ENCODE measurements at regions not wholly inside any gene's neighbourhood (a gene's known extent, or its start where the extent isn't known, plus 50 kb on each side); places are given as distances from the start of the nearest gene placed in this dataset.

DNA sequence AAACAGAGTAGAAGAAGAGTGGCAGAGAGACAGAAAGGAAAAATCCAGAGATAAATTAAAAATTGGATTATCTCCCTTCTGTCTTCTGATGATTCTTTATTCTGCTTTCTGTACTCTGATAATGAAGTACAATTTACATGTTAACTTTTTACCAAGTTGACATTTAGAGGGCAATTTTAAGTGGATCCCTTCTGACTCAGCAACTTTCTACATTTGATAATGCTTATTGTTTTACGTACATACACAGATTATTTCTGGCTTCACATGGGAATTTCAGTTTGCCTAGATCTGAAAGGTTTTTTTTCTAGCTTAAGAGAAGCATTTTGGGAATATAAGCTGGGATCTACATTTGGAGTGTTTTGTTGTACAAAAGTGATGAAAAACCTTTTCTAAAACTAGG is 491.3 kb downstream of the OTOL1 start:
- no peak overlapping the region for H3K27ac ChIP-seq
- H3K4me3 ChIP-seq, result no peak overlapping the region
- no peak for ATAC-seq (replicated peaks in 6 of 8)
- in situ Hi-C loops (cut with MboI; ENCODE audit: low pct_unique_long_range_greater_than_20kb in 2 of 9, low sequenced_read_pairs in 9 of 9, unreplicated experiment in 9 of 9), result no loop called here
- WGBS, 10 experiments, result 43 to 100% (median 95%) methylated on average over 1 of the region's 1 CpG
- H3K4me1 ChIP-seq (replicated peaks in 1 of 2), result no peaks in the 10 kb centered on the region

- Histone ChIP-seq H3K27ac (no peak overlapping the region), H3K4me3 (no peak overlapping the region), H3K4me1 (replicated peaks in 1 of 2) (no peaks in the 10 kb centered on the region)
- no peak for ATAC-seq (replicated peaks in 6 of 8)
- 83 to 100% (median 92%) methylated on average over 1 of the region's 1 CpG; no CpG with 5 or more reads in 6 of the 10 experiments for WGBS, 10 experiments
- in situ Hi-C loops (cut with MboI; ENCODE audit: low pct_unique_long_range_greater_than_20kb in 2 of 9, low sequenced_read_pairs in 9 of 9, unreplicated experiment in 9 of 9), result no loop called here
These were observed 492.4 kb downstream of the OTOL1 start for GRCh38 chr3:161989012-161989411.

GRCh38 chr3:161990036-161990435 is 493.4 kb downstream of the OTOL1 start:
- Histone ChIP-seq H3K27ac (no peak overlapping the region), H3K4me1 (replicated peaks in 1 of 2) (no peaks in the 10 kb centered on the region), H3K4me3 (no peak overlapping the region)
- no peak for ATAC-seq (replicated peaks in 6 of 8)
- WGBS, 10 experiments, result 31 to 100% (median 89%) methylated on average over 1 to 3 of the region's 3 CpGs; no CpG with 5 or more reads in 2 of the 10 experiments
- in situ Hi-C loops (cut with MboI; ENCODE audit: low pct_unique_long_range_greater_than_20kb in 2 of 9, low sequenced_read_pairs in 9 of 9, unreplicated experiment in 9 of 9), result no loop called here

- no peak overlapping the region for H3K27ac ChIP-seq
- no peaks in the 10 kb centered on the region for H3K4me1 ChIP-seq (replicated peaks in 1 of 2)
- in situ Hi-C loops (cut with MboI; ENCODE audit: low pct_unique_long_range_greater_than_20kb in 2 of 9, low sequenced_read_pairs in 9 of 9, unreplicated experiment in 9 of 9), result no loop called here
- peak in 2 of 8 experiments; percentile 22 to 25 for ATAC-seq (replicated peaks in 6 of 8)
- WGBS, 10 experiments, result 55 to 100% (median 90%) methylated on average over 3 to 4 of the region's 4 CpGs; no CpG with 5 or more reads in 1 of the 10 experiments
- H3K4me3 ChIP-seq, result no peak overlapping the region
These were observed 495.4 kb downstream of the OTOL1 start for GRCh38 chr3:161991901-161992540.

DNA sequence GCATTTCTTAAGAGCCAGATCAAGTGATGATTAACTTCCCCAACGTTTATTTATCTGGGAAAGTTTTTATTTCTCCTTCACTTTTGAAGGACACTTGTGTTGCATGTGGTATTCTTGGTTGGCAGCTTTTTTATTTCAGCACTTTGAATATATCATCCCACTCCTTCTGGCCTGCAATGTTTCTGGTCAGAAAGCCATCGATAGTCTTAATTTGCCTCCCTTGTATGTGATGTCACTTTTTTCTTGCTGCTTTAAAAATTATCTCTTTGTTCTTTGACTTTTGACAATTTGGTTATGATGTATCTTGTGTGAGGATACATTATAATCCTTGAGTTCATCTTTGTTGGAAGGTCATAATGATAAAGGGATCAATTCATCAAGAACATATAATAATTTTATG is 503.2 kb downstream of the OTOL1 start:
- 13 to 100% (median 70%) methylated on average over 1 to 2 of the region's 2 CpGs for WGBS, 10 experiments
- no peak for ATAC-seq (replicated peaks in 6 of 8)
- in situ Hi-C loops (cut with MboI; ENCODE audit: low pct_unique_long_range_greater_than_20kb in 2 of 9, low sequenced_read_pairs in 9 of 9, unreplicated experiment in 9 of 9), result no loop called here
- Histone ChIP-seq H3K4me1 (replicated peaks in 1 of 2) (no peaks in the 10 kb centered on the region), H3K27ac (no peak overlapping the region), H3K4me3 (no peak overlapping the region)

GRCh38 chr3:162007722-162008121 is 511.1 kb downstream of the OTOL1 start:
- peak in 2 of 8 experiments; percentile 52 to 62 for ATAC-seq (replicated peaks in 6 of 8)
- no peak overlapping the region for H3K4me3 ChIP-seq
- H3K27ac ChIP-seq, result no peak overlapping the region
- in situ Hi-C loops (cut with MboI; ENCODE audit: low pct_unique_long_range_greater_than_20kb in 2 of 9, low sequenced_read_pairs in 9 of 9, unreplicated experiment in 9 of 9), result no loop called here
- H3K4me1 ChIP-seq (replicated peaks in 1 of 2), result peaks cover 0 to 3% of the 10 kb centered on the region in 2 donors
- 0 to 100% (median 64%) methylated on average over 1 to 2 of the region's 2 CpGs; no CpG with 5 or more reads in 1 of the 10 experiments for WGBS, 10 experiments

GRCh38 chr3:162012633-162013032 is 516.0 kb downstream of the OTOL1 start:
- H3K27ac ChIP-seq, result no peak overlapping the region
- in situ Hi-C loops (cut with MboI; ENCODE audit: low pct_unique_long_range_greater_than_20kb in 2 of 9, low sequenced_read_pairs in 9 of 9, unreplicated experiment in 9 of 9), result no loop called here
- ATAC-seq (replicated peaks in 6 of 8), result peak in 4 of 8 experiments; percentile 34 to 68 (median 60)
- WGBS, 10 experiments, result 13 to 83% (median 35%) methylated on average over 2 to 3 of the region's 3 CpGs
- H3K4me1 ChIP-seq (replicated peaks in 1 of 2), result peaks cover 3 to 7% of the 10 kb centered on the region in 2 donors
- H3K4me3 ChIP-seq, result no peak overlapping the region

- WGBS, 10 experiments, result 47 to 100% (median 91%) methylated on average over 1 to 5 of the region's 5 CpGs
- Histone ChIP-seq H3K4me3 (no peak overlapping the region), H3K27ac (no peak overlapping the region), H3K4me1 (replicated peaks in 1 of 2) (peaks cover 3 to 7% of the 10 kb centered on the region in 2 donors)
- ATAC-seq (replicated peaks in 6 of 8), result peak in 1 of 8 experiments; percentile 36
- in situ Hi-C loops (cut with MboI; ENCODE audit: low pct_unique_long_range_greater_than_20kb in 2 of 9, low sequenced_read_pairs in 9 of 9, unreplicated experiment in 9 of 9), result no loop called here
These were observed 517.7 kb downstream of the OTOL1 start for GRCh38 chr3:162014284-162014683.

DNA sequence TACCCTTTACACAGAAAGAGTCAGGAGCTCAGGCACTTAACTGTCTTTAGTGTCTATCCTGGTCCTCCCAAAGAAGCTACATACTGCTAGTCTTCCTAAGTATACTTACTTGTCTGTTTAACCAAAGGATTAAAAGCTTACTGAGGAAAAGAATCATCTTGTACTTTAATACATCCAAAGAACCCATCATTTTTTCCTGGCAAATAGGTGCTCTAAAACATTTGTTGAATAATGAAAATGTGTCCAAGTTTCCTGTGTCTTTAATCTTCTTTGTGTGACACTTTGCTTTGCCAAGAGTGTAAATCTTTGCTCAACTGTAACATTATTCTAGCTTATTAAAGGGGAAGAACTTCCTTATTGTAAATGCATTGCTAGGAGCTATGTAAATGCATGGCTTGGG is 519.2 kb downstream of the OTOL1 start:
- Histone ChIP-seq H3K27ac (no peak overlapping the region), H3K4me1 (replicated peaks in 1 of 2) (peaks cover 3 to 7% of the 10 kb centered on the region in 2 donors), H3K4me3 (no peak overlapping the region)
- in situ Hi-C loops (cut with MboI; ENCODE audit: low pct_unique_long_range_greater_than_20kb in 2 of 9, low sequenced_read_pairs in 9 of 9, unreplicated experiment in 9 of 9), result no loop called here
- peak in 2 of 8 experiments; percentile 15 to 65 for ATAC-seq (replicated peaks in 6 of 8)

GRCh38 chr3:162019817-162020216 is 523.2 kb downstream of the OTOL1 start:
- in situ Hi-C loops (cut with MboI; ENCODE audit: low pct_unique_long_range_greater_than_20kb in 2 of 9, low sequenced_read_pairs in 9 of 9, unreplicated experiment in 9 of 9), result no loop called here
- WGBS, 10 experiments, result 57 to 89% (median 71%) methylated on average over 1 of the region's 1 CpG; no CpG with 5 or more reads in 3 of the 10 experiments
- ATAC-seq (replicated peaks in 6 of 8), result peak in 5 of 8 experiments; percentile 47 to 69 (median 64)
- no peak overlapping the region for H3K4me3 ChIP-seq
- no peak overlapping the region for H3K27ac ChIP-seq
- H3K4me1 ChIP-seq (replicated peaks in 1 of 2), result peaks cover 3 to 8% of the 10 kb centered on the region in 2 donors

GRCh38 chr3:162021206-162021605 is 524.6 kb downstream of the OTOL1 start:
- ATAC-seq (replicated peaks in 6 of 8), result no peak
- H3K27ac ChIP-seq, result no peak overlapping the region
- WGBS, 10 experiments, result 31 to 89% (median 60%) methylated on average over 1 to 4 of the region's 4 CpGs
- H3K4me1 ChIP-seq (replicated peaks in 1 of 2), result peaks cover 3 to 8% of the 10 kb centered on the region in 2 donors
- no peak overlapping the region for H3K4me3 ChIP-seq
- in situ Hi-C loops (cut with MboI; ENCODE audit: low pct_unique_long_range_greater_than_20kb in 2 of 9, low sequenced_read_pairs in 9 of 9, unreplicated experiment in 9 of 9), result no loop called here

GRCh38 chr3:162022911-162023310 is 526.3 kb downstream of the OTOL1 start:
- Histone ChIP-seq H3K27ac (no peak overlapping the region), H3K4me1 (replicated peaks in 1 of 2) (peaks cover 3 to 8% of the 10 kb centered on the region in 2 donors), H3K4me3 (no peak overlapping the region)
- WGBS, 10 experiments, result 62 to 100% (median 90%) methylated on average over 1 to 2 of the region's 2 CpGs; no CpG with 5 or more reads in 1 of the 10 experiments
- in situ Hi-C loops (cut with MboI; ENCODE audit: low pct_unique_long_range_greater_than_20kb in 2 of 9, low sequenced_read_pairs in 9 of 9, unreplicated experiment in 9 of 9), result no loop called here
- peak in 5 of 8 experiments; percentile 41 to 75 (median 62) for ATAC-seq (replicated peaks in 6 of 8)

GRCh38 chr3:162029736-162030135 is 533.1 kb downstream of the OTOL1 start:
- in situ Hi-C loops (cut with MboI; ENCODE audit: low pct_unique_long_range_greater_than_20kb in 2 of 9, low sequenced_read_pairs in 9 of 9, unreplicated experiment in 9 of 9), result no loop called here
- no peak for ATAC-seq (replicated peaks in 6 of 8)
- peaks cover 0 to under 1% of the 10 kb centered on the region in 2 donors for H3K4me1 ChIP-seq (replicated peaks in 1 of 2)
- no peak overlapping the region for H3K27ac ChIP-seq
- WGBS, 10 experiments, result 22 to 100% (median 90%) methylated on average over 1 to 3 of the region's 3 CpGs
- no peak overlapping the region for H3K4me3 ChIP-seq

- in situ Hi-C loops (cut with MboI; ENCODE audit: low pct_unique_long_range_greater_than_20kb in 2 of 9, low sequenced_read_pairs in 9 of 9, unreplicated experiment in 9 of 9), result no loop called here
- no peak for ATAC-seq (replicated peaks in 6 of 8)
- WGBS, 10 experiments, result 0 to 89% (median 70%) methylated on average over 1 to 2 of the region's 2 CpGs; no CpG with 5 or more reads in 1 of the 10 experiments
These were observed 537.8 kb downstream of the OTOL1 start for GRCh38 chr3:162034368-162034767.

More at GRCh38 chr3:162034368-162034767, 537.8 kb downstream of the OTOL1 start:
- no peak overlapping the region for H3K27ac ChIP-seq
- H3K4me1 ChIP-seq (replicated peaks in 1 of 2), result no peaks in the 10 kb centered on the region
- H3K4me3 ChIP-seq, result no peak overlapping the region
